Upper lobe of right lung (tissue), 1 donor: ENCODE measurements at regions not wholly inside any gene's neighbourhood (a gene's known extent, or its start where the extent isn't known, plus 50 kb on each side); places are given as distances from the start of the nearest gene placed in this dataset.

Experiments used
- ATAC-seq: fragments of 200-7000 bp; cut with Tn5 transposase; one replicate; pipeline ENCODE4 v1.9.1; 2020; ENCODE audit warnings: mild to moderate bottlenecking, moderate library complexity
- DNase-seq: peaks from one replicate; pipeline ENCODE4 v3.0.0-alpha.2; 2020
- H3K27ac ChIP-seq: fragments of 200-600 bp; one replicate; pipeline ENCODE4 v1.8.0; 2022
- H3K27me3 ChIP-seq: fragments of 200-600 bp; one replicate; pipeline ENCODE4 v1.8.0; 2022; ENCODE audit warnings: mild to moderate bottlenecking
- H3K36me3 ChIP-seq: fragments of 200-600 bp; one replicate; pipeline ENCODE4 v1.8.0; 2022
- H3K4me1 ChIP-seq: fragments of 200-600 bp; one replicate; pipeline ENCODE4 v1.8.0; 2022
- H3K4me3 ChIP-seq: fragments of 200-600 bp; one replicate; pipeline ENCODE4 v1.8.0; 2022; ENCODE audit warnings: mild to moderate bottlenecking
- H3K9me3 ChIP-seq: fragments of 200-600 bp; one replicate; pipeline ENCODE4 v1.8.0; 2022
- intact Hi-C: fragments of 100-400 bp; cut with DNase I; formaldehyde crosslinking; loops from one replicate; pipeline ENCODE4 v1.11.0; 2022
- TF ChIP-seq, protein P1 (sequence below): fragments of 200-600 bp; IDR thresholded peaks from one replicate; pipeline ENCODE4 v1.8.0; 2022; ENCODE audit warnings: antibody characterized with exemption
- donor health status: DM: no; HTN: yes; CAD: no; lungs with severe emphysema.

DNA sequence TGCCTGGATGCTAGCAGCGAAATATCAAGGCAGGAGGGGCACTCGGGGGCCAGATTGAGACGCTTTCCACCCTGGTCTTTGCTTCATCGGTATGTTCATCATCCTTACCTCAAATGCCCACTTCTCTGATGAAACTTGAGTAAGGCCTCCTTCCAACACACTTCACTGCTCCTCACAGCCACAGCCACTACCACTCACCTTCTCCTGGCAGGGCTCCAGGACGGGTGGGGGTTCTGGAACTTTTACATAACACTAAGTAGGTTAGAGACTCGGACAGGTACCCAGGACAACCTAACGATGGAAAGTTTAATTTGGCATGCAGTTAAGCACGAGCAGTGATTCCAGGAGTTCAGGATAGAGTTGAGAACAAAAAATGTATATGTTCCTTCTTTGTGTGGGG is 73.9 kb upstream of the SPAG17 start:
- DNase-seq (no peak), ATAC-seq (no peak)
- H3K9me3 ChIP-seq: no peaks in the 10 kb centered on the region
- H3K4me1 ChIP-seq: no peaks in the 10 kb centered on the region
- no peaks in the 10 kb centered on the region for H3K36me3 ChIP-seq
- no peak overlapping the region for H3K27ac ChIP-seq
- no peak overlapping the region for H3K4me3 ChIP-seq
- intact Hi-C loops: no loop called here
- H3K27me3 ChIP-seq: no peaks in the 10 kb centered on the region
- TF ChIP-seq, protein P1, sequence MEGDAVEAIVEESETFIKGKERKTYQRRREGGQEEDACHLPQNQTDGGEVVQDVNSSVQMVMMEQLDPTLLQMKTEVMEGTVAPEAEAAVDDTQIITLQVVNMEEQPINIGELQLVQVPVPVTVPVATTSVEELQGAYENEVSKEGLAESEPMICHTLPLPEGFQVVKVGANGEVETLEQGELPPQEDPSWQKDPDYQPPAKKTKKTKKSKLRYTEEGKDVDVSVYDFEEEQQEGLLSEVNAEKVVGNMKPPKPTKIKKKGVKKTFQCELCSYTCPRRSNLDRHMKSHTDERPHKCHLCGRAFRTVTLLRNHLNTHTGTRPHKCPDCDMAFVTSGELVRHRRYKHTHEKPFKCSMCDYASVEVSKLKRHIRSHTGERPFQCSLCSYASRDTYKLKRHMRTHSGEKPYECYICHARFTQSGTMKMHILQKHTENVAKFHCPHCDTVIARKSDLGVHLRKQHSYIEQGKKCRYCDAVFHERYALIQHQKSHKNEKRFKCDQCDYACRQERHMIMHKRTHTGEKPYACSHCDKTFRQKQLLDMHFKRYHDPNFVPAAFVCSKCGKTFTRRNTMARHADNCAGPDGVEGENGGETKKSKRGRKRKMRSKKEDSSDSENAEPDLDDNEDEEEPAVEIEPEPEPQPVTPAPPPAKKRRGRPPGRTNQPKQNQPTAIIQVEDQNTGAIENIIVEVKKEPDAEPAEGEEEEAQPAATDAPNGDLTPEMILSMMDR: no peak

DNA sequence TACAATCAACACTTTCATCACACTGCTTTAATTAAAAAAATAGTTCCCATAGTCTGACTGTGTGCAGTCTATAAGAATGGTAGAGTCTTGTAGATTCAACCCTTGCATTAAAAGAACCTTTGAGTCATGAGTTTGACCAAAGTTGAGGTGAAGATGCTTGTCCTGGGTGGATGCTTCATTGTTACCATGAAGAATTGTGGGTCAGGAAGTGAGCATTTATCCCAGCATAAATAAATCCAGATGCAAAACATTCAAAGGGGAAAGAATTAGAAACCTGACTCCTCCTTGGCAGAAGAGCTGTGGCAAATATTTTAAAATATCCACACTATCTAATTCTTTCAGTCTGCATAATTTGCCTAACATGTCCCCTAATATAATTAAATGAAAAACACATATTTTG is 72.9 kb upstream of the SPAG17 start:
- DNase-seq: no peak
- Histone ChIP-seq H3K4me1 (no peaks in the 10 kb centered on the region), H3K27ac (no peak overlapping the region), H3K4me3 (no peak overlapping the region), H3K36me3 (no peaks in the 10 kb centered on the region), H3K9me3 (no peaks in the 10 kb centered on the region), H3K27me3 (no peaks in the 10 kb centered on the region)
- TF ChIP-seq, protein P1: no peak
- intact Hi-C loops: no loop called here
- no peak for ATAC-seq

- TF ChIP-seq, protein P1: no peak
- Histone ChIP-seq H3K36me3 (no peaks in the 10 kb centered on the region), H3K4me3 (no peak overlapping the region), H3K9me3 (no peaks in the 10 kb centered on the region), H3K27me3 (no peaks in the 10 kb centered on the region), H3K4me1 (no peaks in the 10 kb centered on the region), H3K27ac (no peak overlapping the region)
- ATAC-seq (no peak), DNase-seq (no peak)
- intact Hi-C loops: no loop called here
These were observed 69.7 kb upstream of the SPAG17 start for GRCh38 chr1:118254491-118255425.

DNA sequence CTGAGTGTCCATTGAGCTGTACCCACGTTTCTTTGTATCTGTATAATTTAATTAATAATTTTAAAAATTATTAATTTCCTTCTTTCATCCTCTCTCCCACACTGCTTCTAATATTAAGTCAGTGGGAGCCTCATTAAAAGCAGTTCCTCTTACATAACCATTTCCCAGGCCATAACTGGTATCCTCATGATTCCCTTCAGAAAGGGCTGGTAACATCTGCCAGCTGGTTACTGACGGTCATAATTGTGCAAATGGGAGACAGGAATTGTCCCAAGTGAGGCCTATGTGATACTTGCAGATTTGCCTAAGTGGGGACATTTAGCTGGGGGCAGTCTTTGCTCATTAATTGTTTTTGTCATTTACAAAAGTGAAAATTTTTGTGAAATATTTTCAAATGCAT is 69.0 kb upstream of the SPAG17 start:
- no peak for DNase-seq
- no peaks in the 10 kb centered on the region for H3K27me3 ChIP-seq
- no peak for ATAC-seq
- TF ChIP-seq, protein P1: no peak
- no peak overlapping the region for H3K27ac ChIP-seq
- intact Hi-C loops: no loop called here
- no peaks in the 10 kb centered on the region for H3K9me3 ChIP-seq
- no peaks in the 10 kb centered on the region for H3K4me1 ChIP-seq
- H3K4me3 ChIP-seq: no peak overlapping the region
- H3K36me3 ChIP-seq: no peaks in the 10 kb centered on the region

- H3K4me1 ChIP-seq: no peaks in the 10 kb centered on the region
- no peaks in the 10 kb centered on the region for H3K27me3 ChIP-seq
- H3K36me3 ChIP-seq: no peaks in the 10 kb centered on the region
- no peaks in the 10 kb centered on the region for H3K9me3 ChIP-seq
- H3K4me3 ChIP-seq: no peak overlapping the region
- TF ChIP-seq, protein P1: no peak
- DNase-seq (no peak), ATAC-seq (no peak)
- no peak overlapping the region for H3K27ac ChIP-seq
- intact Hi-C loops: no loop called here
These were observed 68.3 kb upstream of the SPAG17 start for GRCh38 chr1:118253053-118253915.
